Stimulated activated CD8-positive, alpha-beta memory T cell treated with anti-CD3 and anti-CD28 coated beads, Interleukin-4, amount 100 ng/mL, for 1 hour (primary cell): ENCODE measurements at regions not wholly inside any gene's neighbourhood (a gene's known extent, or its start where the extent isn't known, plus 50 kb on each side); places are given as distances from the start of the nearest gene placed in this dataset.

Source experiments
- DNase-seq, 2 donors: peaks; one replicate each; pipeline ENCODE4 v3.0.0-alpha.2; 2020; ENCODE audit warnings: low read depth in 2 of 2, low spot score in 1 of 2

- no peak for DNase-seq
Observed at GRCh38 chr13:76378767-76379166, 507.4 kb downstream of the KCTD12 start.

GRCh38 chr13:76363682-76364289 lies 522.4 kb downstream of the KCTD12 start:
- DNase-seq: no peak

DNA sequence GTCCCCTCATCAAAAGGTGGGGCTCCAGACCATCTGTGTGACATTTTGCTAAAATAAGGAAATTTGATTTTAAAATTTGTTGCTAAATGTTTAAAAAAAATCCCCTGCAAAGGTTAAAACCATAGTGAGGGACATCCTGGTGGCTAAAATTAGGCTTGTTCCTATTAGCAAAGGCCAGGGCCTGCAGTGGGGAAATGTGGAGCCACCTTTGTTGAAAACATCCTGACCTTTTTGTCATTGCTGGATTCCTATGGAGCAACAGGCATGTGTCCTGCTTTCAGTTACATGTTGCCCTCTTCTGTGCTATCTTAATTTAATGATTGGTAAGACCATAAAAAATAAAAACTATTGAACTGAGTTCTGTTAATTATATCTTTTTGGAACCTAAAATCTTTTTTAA lies 524.3 kb downstream of the KCTD12 start:
- DNase-seq: no peak

DNA sequence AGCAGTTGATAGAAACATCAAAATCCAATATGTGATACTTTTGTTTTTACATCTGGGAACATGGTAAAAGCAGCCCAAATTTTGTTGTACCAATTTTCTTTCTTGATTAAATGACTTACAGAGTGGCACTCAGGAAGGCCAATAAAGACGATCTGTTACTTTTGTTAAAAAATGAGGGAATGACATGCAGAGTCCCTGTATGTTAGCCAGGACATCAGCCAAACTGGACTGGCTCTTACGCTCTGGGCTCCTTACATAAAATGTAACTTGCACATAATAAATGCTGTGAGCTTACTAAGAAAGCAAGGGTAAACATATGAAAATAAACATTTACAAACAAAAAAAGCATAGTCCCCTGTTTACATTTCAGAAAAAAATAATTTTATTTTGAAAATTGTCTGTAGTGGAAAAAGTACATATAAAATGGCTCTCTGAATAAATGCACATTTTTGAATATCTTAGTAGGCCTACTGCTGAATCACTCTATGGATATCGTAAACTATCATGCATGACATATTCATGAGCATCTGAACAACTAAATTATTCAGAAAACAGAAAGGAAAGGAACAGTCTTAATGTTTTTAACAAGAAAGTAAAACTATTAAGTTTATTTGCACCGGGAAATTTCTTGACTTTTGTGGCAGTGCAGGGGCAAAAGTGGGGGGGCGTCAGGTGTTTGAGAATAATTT lies 534.5 kb downstream of the KCTD12 start:
- no peak for DNase-seq

GRCh38 chr13:76350399-76350798 lies 535.8 kb downstream of the KCTD12 start:
- DNase-seq: no peak

DNA sequence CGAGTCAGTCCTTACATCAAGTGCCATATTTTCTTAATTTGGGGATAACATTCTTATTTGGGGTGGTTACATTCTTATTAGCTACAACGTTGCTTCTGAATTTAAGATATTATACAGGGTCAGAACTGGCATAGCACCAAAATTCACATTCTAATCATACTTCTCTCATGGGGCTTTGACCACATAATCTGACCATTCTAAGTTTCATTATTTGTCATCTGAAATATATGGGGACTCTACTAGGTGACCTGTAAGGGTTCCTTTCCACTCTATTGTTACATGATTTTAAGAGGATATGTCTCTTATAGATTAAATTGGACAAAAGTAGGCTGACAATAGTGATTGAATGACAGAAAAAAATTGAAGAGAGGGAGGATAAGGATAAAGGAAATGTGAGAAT lies 536.5 kb downstream of the KCTD12 start:
- no peak for DNase-seq

DNA sequence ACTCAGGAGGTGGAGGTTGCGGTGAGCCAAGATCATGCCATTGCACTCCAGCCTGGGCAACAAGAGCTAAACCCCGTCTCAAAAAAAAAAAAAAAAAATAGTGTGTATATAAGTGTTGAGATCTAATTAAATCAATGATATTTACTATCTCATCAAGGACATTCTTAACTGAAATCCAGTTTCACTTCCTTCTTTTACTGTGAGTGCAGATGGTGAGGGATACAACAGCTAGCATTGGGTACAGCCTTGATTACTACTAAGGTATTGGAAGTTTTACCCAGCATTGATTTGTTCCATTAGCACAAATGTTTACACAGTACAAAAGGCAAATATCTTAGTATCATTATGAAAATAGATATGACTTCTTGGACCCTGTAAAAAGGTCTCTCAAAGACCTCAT lies 546.6 kb downstream of the KCTD12 start:
- no peak for DNase-seq

GRCh38 chr13:76338003-76338402 lies 548.2 kb downstream of the KCTD12 start:
- no peak for DNase-seq

DNA sequence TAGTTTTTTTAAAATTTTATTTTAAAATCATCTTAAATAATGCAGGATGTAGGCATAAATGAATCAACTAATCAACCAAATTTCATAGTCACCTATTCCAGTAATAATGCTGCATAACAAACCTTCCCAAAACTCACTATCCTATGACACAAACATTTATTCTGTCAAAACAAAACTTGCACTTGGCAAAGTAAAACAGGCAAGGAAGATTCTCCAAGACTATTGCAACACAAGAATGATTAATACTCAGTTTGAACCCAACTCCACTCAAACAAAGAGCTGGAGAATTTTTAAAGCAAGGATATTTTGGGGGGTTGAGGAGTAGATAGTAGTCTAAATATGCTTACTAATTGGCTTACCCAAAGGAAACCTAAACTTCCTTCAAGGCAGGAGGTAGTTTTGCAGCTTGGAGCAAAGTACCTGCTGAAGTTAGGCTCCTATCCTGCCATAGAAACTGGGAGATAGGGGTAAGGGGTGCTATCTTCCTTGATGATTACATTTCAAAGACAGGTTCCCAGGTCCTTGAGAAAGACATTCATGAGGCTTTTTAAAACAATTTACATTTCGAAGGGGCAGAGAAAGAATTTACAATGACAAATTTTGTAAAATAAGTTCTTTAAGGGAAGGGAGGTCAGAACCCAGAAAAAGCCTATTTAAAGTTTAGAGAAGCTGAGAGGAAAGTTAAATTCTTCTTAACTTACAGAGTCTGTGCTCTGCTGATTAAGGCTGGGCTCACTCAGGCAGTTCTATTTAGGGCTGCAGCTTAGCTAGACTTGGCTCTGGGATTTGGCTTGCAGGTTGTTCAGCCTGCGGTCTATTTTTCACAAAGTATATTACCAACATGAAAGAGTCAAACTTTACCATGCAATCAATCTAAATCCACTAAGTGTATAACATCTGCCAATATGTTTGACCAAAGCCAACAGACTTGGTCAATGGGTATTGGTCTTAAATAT lies 549.0 kb downstream of the KCTD12 start:
- no peak for DNase-seq

DNA sequence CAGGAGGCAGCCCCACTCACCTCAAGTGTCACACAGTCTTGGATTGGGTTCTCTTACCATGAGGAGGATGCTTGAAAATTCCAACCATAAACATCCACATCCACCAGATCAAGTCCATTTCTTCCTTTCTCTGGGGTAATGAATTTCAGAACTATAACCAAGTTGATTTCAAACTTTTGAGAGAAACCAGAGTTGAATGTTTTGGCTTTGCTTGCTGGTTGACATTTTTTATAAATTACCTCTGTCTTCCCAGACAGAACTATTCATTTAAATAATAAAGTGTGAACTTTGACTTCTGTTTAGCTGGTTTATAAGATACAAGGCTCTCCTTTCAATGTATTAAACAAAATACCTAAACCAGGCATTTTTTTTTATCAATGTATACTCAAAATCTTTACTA lies 550.7 kb downstream of the KCTD12 start:
- no peak for DNase-seq

GRCh38 chr13:76331943-76332712 lies 554.1 kb downstream of the KCTD12 start:
- no peak for DNase-seq

DNA sequence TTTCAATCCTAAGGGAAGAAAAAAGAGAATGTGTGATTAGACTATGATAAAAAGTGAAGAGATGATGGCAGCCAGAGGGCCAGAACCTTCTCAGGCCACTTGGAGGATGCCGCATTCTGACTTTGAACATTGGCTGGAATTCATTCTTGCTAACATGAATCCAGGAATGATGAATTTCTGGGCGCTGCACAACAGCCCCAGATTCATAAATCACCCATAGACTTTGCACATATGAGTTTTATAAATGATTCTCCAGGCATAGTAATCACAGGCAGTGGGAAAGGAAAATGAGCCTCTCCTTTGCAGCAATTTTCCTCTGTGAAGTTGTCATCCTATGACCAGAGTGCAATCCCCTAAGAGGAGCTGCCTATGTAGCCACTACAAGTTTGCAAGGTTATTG lies 555.4 kb downstream of the KCTD12 start:
- no peak for DNase-seq

DNA sequence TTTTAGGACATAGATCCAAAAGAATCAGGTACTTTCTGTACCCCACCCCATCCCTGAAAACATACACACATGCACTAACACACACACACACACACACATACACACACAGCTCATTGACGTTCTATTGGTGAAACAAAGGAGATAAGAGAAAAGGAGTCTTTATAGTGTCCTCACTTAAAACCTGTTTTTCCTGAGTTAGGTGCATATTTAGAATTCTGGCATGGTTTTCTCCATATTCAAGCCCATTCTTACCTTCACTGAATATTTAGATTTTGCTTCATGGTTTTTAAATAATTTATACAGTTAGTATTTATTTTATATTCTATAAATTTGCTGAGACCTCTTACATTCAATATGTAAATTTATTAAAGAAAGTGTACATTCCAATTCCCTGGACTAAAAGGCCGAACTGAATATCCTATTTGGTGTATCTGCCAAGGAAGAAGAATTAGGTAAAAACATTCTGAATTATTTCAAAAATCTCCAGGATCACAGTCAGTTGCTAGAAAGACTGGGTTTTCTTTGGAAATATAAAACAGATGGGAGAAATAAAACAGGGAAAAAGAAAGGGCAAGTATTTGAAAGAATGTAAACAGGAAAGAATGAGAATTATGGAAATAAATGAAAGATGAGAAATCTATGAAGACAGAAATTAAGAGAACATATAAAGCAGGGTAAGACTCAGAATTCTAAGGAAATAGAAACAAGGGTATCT lies 556.2 kb downstream of the KCTD12 start:
- DNase-seq: no peak

DNA sequence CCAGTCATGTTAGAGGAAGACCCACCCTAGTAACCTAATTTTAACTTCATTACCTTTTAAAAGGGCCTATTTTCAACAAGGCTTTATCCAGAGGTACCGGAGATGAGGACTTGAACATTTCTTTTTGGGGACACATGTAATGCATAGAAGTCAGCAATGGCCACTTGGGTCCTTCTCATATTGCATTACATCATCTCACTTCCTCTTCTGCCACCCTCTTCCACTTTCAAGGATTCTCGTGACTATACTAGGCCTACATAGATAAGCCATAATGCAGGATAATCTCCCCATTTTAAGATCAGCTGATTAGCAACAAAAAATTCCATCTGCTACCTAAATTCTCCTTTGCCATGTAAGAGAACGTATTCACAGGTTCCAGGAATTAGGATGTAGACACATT lies 557.2 kb downstream of the KCTD12 start:
- DNase-seq: no peak

DNA sequence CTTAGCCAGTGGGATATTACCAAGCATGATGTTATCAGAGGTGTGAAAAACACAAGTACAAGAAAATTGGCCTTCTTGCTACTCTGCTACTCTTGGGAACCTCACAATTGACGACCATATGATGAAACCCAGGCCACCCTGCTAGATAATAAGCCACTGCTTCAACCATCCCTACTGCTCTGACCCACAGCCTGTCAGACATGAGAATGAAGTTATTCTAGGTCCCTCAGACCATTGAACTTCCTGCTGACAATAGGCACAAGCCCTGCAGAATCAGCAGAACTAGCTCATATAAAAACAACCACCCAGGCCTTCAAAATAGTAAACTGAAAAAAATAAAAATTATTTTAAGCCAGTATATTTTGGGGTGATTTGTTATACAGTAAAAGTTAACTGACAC lies 559.9 kb downstream of the KCTD12 start:
- DNase-seq: no peak

- DNase-seq: no peak
Observed at GRCh38 chr13:76319921-76320320, 566.3 kb downstream of the KCTD12 start.

GRCh38 chr13:76316998-76317527 lies 569.1 kb downstream of the KCTD12 start:
- DNase-seq: no peak

GRCh38 chr13:76314495-76314894 lies 571.7 kb downstream of the KCTD12 start:
- no peak for DNase-seq

DNA sequence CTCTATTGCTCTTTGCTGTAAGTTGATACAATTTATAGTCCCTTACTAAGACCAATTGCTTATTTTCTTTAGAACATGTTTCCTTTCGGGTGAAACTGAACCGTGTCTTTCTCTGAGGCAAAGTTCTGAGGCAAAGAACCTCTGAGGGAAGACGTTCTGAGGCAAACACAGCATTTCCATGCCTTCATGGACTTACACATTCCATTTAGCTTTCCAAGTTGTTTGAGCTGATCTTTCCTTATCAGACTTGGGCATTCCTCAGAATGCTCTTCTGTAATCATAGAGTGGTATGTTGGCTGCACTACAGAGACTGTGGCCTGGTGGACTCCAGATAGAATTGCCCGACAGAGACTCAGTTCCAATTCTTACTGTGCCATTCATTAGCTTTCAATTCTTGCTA lies 579.1 kb downstream of the KCTD12 start:
- no peak for DNase-seq

GRCh38 chr13:76300688-76301087 lies 585.5 kb downstream of the KCTD12 start:
- DNase-seq: no peak
